ENCODE measurements at regions not wholly inside any gene's neighbourhood (a gene's known extent, or its start where the extent isn't known, plus 50 kb on each side); places are given as distances from the start of the nearest gene placed in this dataset.

- Histone ChIP-seq H3K36me3 (no peaks in the 10 kb centered on the region), H3K27ac (no peak overlapping the region), H3K27me3 (no peaks in the 10 kb centered on the region), H3K4me1 (no peaks in the 10 kb centered on the region), H3K4me3 (no peak overlapping the region), H3K9me3 (no peaks in the 10 kb centered on the region)
- DNase-seq (no peak), ATAC-seq (no peak)
- no peak for TF ChIP-seq CTCF (IDR thresholded peaks at IDR 0.05)
- no peak for TF ChIP-seq POLR2A (IDR thresholded peaks at IDR 0.05)
- 78% methylated on average over 5 of the region's 9 CpGs for whole genome bisulfite sequencing (ENCODE audit: insufficient coverage, low coverage, low lambda C conversion rate, missing lambda C conversion rate)
- intact Hi-C loops (cut with DNase I): no loop called here
Observed at GRCh38 chr6:3541006-3541585, 84.2 kb upstream of the SLC22A23 start.

GRCh38 chr6:3540253-3540820 lies 83.5 kb upstream of the SLC22A23 start:
- Histone ChIP-seq H3K27ac (no peak overlapping the region), H3K4me1 (no peaks in the 10 kb centered on the region), H3K9me3 (no peaks in the 10 kb centered on the region), H3K36me3 (no peaks in the 10 kb centered on the region), H3K27me3 (no peaks in the 10 kb centered on the region), H3K4me3 (no peak overlapping the region)
- WGBS (ENCODE audit: insufficient coverage, low coverage, low lambda C conversion rate, missing lambda C conversion rate): 100% methylated on average over 1 of the region's 8 CpGs
- DNase-seq (no peak), ATAC-seq (peak in 1 of 4 donors; percentile 25)
- TF ChIP-seq CTCF (IDR thresholded peaks at IDR 0.05) (no peak), POLR2A (IDR thresholded peaks at IDR 0.05) (no peak)
- intact Hi-C loops (cut with DNase I): no loop called here

GRCh38 chr6:3538536-3538935 lies 81.7 kb upstream of the SLC22A23 start:
- 30% methylated on average over 4 of the region's 6 CpGs for WGBS (ENCODE audit: insufficient coverage, low coverage, low lambda C conversion rate, missing lambda C conversion rate)
- no peak for TF ChIP-seq CTCF (IDR thresholded peaks at IDR 0.05)
- no peak for TF ChIP-seq POLR2A (IDR thresholded peaks at IDR 0.05)
- intact Hi-C loops (cut with DNase I): no loop called here
- ATAC-seq: no peak
- no peaks in the 10 kb centered on the region for H3K9me3 ChIP-seq
- H3K4me3 ChIP-seq: no peak overlapping the region
- no peaks in the 10 kb centered on the region for H3K36me3 ChIP-seq
- no peak for DNase-seq
- H3K27ac ChIP-seq: no peak overlapping the region
- no peaks in the 10 kb centered on the region for H3K27me3 ChIP-seq
- no peaks in the 10 kb centered on the region for H3K4me1 ChIP-seq

GRCh38 chr6:3536901-3537300 lies 80.1 kb upstream of the SLC22A23 start:
- ATAC-seq: no peak
- WGBS (ENCODE audit: insufficient coverage, low coverage, low lambda C conversion rate, missing lambda C conversion rate): 69% methylated on average over 7 of the region's 8 CpGs
- Histone ChIP-seq H3K27ac (no peak overlapping the region), H3K4me1 (no peaks in the 10 kb centered on the region), H3K9me3 (no peaks in the 10 kb centered on the region), H3K36me3 (no peaks in the 10 kb centered on the region), H3K4me3 (no peak overlapping the region), H3K27me3 (no peaks in the 10 kb centered on the region)
- intact Hi-C loops (cut with DNase I): no loop called here
- no peak for TF ChIP-seq POLR2A (IDR thresholded peaks at IDR 0.05)
- TF ChIP-seq CTCF (IDR thresholded peaks at IDR 0.05): no peak
- no peak for DNase-seq
